ENCODE measurements at regions not wholly inside any gene's neighbourhood (a gene's known extent, or its start where the extent isn't known, plus 50 kb on each side); places are given as distances from the start of the nearest gene placed in this dataset.
"Not testable (repeated sequence)": the region's sequence is repeated elsewhere in the genome, so short reads cannot be mapped to it uniquely, and the experiment has no call there.

DNA sequence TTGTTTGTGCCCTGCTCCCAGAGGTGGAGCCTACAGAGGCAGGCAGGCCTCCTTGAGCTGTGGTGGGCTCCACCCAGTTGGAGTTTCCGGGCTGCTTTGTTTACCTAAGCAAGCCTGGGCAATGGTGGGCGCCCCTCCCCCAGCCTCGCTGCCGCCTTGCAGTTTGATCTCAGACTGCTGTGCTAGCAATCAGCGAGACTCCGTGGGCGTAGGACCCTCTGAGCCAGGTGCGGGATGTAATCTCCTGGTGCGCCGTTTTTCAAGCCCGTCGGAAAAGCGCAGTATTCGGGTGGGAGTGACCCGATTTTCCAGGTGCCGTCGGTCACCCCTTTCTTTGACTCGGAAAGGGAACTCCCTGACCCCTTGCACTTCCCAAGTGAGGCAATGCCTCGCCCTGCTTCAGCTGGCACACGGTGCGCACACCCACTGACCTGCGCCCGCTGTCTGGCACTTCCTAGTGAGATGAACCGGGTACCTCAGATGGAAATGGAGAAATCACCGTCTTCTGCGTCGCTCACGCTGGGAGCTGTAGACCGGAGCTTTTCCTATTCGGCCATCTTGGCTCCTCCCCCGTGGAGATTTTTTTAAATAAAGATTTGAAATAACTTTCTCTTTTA, 189.2 kb upstream of the WSB1 start:
- DNase-seq (ENCODE audit: low read depth, low spot score); H3K27ac Mint-ChIP-seq (ENCODE audit: unreplicated experiment); H3K4me1 Mint-ChIP-seq; H3K4me3 Mint-ChIP-seq; H3K36me3 Mint-ChIP-seq (ENCODE audit: low read depth); H3K27me3 Mint-ChIP-seq (ENCODE audit: low read depth): not testable (repeated sequence)
- H3K9me3 Mint-ChIP-seq = peaks cover 12% of the 10 kb centered on the region

DNA sequence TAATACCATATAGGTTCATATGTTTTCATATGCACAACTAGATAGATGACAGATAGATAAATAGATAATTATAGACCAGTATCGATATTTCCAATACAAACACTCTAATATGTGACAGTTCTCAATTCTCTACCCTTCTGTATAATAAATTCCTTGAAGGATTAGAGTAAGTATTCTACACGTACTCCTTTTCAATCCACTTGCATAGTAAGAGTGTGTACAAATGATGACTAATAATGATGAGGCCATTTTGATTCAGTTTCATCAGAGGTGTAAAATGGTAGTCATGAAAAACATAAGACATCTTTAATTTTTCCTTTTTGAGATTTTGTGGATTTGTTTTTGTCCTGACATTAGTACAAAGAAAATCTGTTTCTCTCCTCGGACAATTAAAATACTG, 188.3 kb upstream of the WSB1 start:
- Mint-ChIP-seq H3K36me3 (ENCODE audit: low read depth) (no peaks in the 10 kb centered on the region), H3K27me3 (ENCODE audit: low read depth) (no peaks in the 10 kb centered on the region), H3K4me1 (no peaks in the 10 kb centered on the region), H3K27ac (ENCODE audit: unreplicated experiment) (no peak overlapping the region), H3K9me3 (peaks cover 13% of the 10 kb centered on the region), H3K4me3 (no peak overlapping the region)
- no peak for DNase-seq (ENCODE audit: low read depth, low spot score)
- TF ChIP-seq, protein P1, sequence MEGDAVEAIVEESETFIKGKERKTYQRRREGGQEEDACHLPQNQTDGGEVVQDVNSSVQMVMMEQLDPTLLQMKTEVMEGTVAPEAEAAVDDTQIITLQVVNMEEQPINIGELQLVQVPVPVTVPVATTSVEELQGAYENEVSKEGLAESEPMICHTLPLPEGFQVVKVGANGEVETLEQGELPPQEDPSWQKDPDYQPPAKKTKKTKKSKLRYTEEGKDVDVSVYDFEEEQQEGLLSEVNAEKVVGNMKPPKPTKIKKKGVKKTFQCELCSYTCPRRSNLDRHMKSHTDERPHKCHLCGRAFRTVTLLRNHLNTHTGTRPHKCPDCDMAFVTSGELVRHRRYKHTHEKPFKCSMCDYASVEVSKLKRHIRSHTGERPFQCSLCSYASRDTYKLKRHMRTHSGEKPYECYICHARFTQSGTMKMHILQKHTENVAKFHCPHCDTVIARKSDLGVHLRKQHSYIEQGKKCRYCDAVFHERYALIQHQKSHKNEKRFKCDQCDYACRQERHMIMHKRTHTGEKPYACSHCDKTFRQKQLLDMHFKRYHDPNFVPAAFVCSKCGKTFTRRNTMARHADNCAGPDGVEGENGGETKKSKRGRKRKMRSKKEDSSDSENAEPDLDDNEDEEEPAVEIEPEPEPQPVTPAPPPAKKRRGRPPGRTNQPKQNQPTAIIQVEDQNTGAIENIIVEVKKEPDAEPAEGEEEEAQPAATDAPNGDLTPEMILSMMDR (conservative IDR thresholded peaks at IDR 0.05) = no peak

DNA sequence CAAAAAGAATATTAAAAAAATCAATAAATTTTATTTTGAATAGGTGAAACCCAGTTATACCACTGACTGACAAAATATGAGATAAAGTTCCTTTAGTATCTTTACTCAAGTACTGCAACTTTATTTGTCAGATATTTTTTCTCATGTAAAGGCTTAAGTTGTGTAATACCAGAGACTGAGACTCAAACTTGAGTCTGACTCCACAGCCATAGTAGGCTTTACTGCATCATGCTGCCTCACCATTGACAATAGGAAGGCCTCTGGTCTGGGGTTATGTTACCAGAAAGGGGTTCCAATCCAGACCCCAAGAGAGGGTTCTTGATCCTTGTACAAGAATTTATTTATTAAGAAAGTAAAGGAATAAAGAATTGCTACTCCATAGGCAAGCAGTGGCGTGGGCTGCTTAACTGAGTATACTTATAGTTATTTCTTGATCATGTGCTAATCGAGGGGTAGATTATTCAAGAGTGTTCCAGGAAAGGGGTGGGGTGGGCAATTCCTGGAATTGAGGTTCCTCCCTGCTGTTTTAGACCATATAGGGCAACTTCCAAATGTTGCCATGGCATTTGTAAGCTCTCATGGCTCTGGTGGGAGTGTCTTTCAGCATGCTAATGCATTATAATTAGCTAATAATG, 187.4 kb upstream of the WSB1 start:
- no peak for DNase-seq (ENCODE audit: low read depth, low spot score)
- H3K9me3 Mint-ChIP-seq = peaks cover 14% of the 10 kb centered on the region
- no peak overlapping the region for H3K4me3 Mint-ChIP-seq
- H3K27ac Mint-ChIP-seq (ENCODE audit: unreplicated experiment) = no peak overlapping the region
- no peaks in the 10 kb centered on the region for H3K36me3 Mint-ChIP-seq (ENCODE audit: low read depth)
- TF ChIP-seq, protein P1 (conservative IDR thresholded peaks at IDR 0.05) = no peak
- H3K4me1 Mint-ChIP-seq = no peaks in the 10 kb centered on the region
- H3K27me3 Mint-ChIP-seq (ENCODE audit: low read depth) = no peaks in the 10 kb centered on the region

DNA sequence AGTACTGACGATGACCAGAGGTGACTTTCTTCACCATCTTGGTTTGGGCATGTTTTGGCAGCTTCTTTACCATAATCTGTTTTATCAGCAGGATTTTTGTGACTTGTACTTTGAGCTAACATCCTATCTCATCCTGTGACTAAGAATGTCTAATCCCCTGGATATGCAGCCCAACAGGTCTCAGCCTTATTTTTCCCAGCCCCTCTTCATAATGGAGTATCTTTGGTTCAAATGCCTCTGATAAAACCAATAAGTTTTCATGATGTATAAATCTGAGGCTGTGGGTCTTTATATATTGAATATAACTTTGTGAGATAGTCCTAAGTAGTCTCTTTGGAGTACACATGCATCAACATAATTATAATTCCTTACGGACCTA, 186.9 kb upstream of the WSB1 start:
- no peak overlapping the region for H3K4me3 Mint-ChIP-seq
- no peak for DNase-seq (ENCODE audit: low read depth, low spot score)
- H3K4me1 Mint-ChIP-seq = no peaks in the 10 kb centered on the region
- H3K9me3 Mint-ChIP-seq = peaks cover 16% of the 10 kb centered on the region
- TF ChIP-seq, protein P1 (conservative IDR thresholded peaks at IDR 0.05) = no peak
- H3K27me3 Mint-ChIP-seq (ENCODE audit: low read depth) = no peaks in the 10 kb centered on the region
- no peaks in the 10 kb centered on the region for H3K36me3 Mint-ChIP-seq (ENCODE audit: low read depth)
- no peak overlapping the region for H3K27ac Mint-ChIP-seq (ENCODE audit: unreplicated experiment)

GRCh38 chr17:27107386-27108328, 186.3 kb upstream of the WSB1 start:
- H3K27me3 Mint-ChIP-seq (ENCODE audit: low read depth); DNase-seq (ENCODE audit: low read depth, low spot score); H3K4me1 Mint-ChIP-seq; H3K27ac Mint-ChIP-seq (ENCODE audit: unreplicated experiment); H3K36me3 Mint-ChIP-seq (ENCODE audit: low read depth); H3K4me3 Mint-ChIP-seq: not testable (repeated sequence)
- peaks cover 20% of the 10 kb centered on the region for H3K9me3 Mint-ChIP-seq

- no peaks in the 10 kb centered on the region for H3K27me3 Mint-ChIP-seq (ENCODE audit: low read depth)
- H3K36me3 Mint-ChIP-seq (ENCODE audit: low read depth) = no peaks in the 10 kb centered on the region
- peaks cover 21% of the 10 kb centered on the region for H3K9me3 Mint-ChIP-seq
- H3K4me3 Mint-ChIP-seq = no peak overlapping the region
- DNase-seq (ENCODE audit: low read depth, low spot score) = no peak
- H3K4me1 Mint-ChIP-seq = no peaks in the 10 kb centered on the region
- H3K27ac Mint-ChIP-seq (ENCODE audit: unreplicated experiment) = no peak overlapping the region
- TF ChIP-seq, protein P1 (conservative IDR thresholded peaks at IDR 0.05) = no peak
Measured at GRCh38 chr17:27109346-27109745, 184.6 kb upstream of the WSB1 start.
